ENCODE measurements at regions not wholly inside any gene's neighbourhood (a gene's known extent, or its start where the extent isn't known, plus 50 kb on each side); places are given as distances from the start of the nearest gene placed in this dataset.

DNA sequence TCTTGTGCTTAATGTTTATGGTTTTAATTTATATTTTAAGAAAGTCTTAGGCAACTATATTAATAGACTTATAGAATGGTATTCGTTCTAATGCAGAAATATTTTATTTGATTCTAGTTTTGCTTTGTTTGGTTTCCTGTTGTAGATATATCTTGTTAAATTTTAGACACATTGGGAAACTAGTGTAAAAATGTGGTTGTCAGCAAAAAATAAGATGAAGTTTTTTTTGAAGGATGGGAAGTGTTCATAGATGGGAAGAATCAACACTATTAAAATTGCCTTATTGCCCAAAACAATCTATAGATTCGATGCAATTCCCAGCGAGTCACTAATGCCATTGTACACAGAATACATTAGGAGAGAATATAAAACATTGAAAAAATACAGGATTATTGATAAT, 278.9 kb downstream of the ZWINT start:
- Histone ChIP-seq H3K4me3 (ENCODE audit: low read length) (no peak overlapping the region), H3K9me3 (ENCODE audit: control insufficient read depth in 1 of 2, insufficient read depth in 1 of 2, low read length in 2 of 2) (no peaks in the 10 kb centered on the region), H3K27ac (ENCODE audit: low read depth in 1 of 2, low read length in 2 of 2) (no peak overlapping the region), H3K36me3 (ENCODE audit: insufficient read depth, low read length) (no peaks in the 10 kb centered on the region), H3K27me3 (ENCODE audit: control insufficient read depth in 1 of 2, insufficient read depth in 2 of 2, low read length in 2 of 2) (no peaks in the 10 kb centered on the region), H3K4me1 (ENCODE audit: insufficient read depth, low read length) (no peaks in the 10 kb centered on the region)
- no peak overlapping the region for H3K4me3 Mint-ChIP-seq
- H3K36me3 Mint-ChIP-seq (ENCODE audit: low read depth): no peaks in the 10 kb centered on the region
- DNase-seq (no peak), ATAC-seq (ENCODE audit: poor library complexity) (no peak)
- ChIA-PET POLR2A (no interaction called here), CTCF (no interaction called here)
- TF ChIP-seq CTCF (IDR thresholded peaks at IDR 0.05): no peak
- intact Hi-C loops (cut with DNase I, micrococcal nuclease): no loop called here
- H3K9me3 Mint-ChIP-seq: peaks cover 7% of the 10 kb centered on the region
- no peak overlapping the region for H3K27ac Mint-ChIP-seq
- H3K4me1 Mint-ChIP-seq (ENCODE audit: low read depth): no peaks in the 10 kb centered on the region
- no peaks in the 10 kb centered on the region for H3K27me3 Mint-ChIP-seq

DNA sequence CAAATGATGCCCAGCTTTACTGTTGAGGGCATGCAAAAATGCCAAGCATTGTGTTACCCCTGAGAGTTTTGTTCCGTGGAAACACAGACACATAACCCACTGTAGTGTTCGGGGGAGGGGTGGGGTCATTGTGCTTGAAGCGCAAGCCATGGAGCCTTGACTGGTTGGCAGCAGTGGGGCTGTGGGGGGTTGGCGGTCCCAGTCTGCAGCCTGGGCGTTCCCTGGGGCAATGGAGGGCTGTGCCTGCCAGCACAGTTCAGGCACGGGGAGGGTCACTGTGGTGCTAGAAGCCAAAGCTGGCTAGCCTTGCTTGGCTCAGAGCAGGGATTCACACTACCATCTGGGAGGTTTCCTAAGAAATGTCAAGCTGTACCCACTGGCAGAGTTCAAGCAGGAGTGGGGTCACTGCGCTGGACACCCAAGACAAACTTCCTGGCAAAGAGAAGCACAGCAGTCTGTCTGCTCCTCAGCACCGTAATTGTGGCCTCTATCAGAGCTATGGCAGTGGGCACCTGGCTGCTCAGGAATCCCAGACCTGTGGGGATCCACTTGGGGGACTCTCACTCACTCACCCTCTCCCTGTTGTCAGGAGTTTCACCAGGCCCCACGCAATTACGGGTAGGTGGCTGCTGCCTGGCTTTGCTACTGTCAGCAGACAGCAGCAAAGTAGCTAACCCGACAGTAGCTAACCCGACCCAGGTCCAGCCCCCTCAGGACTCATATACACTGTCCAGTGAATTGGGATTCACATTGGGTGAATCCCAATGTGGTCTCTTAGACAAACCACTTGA, 292.4 kb downstream of the ZWINT start:
- intact Hi-C loops (cut with DNase I, micrococcal nuclease): no loop called here
- ChIA-PET CTCF (interaction anchor here (0.6 kb wide), 1 partner anchor 897 kb away, joined by 3 read pairs; no protein-coding TSS in a partner anchor), POLR2A (no interaction called here)
- H3K27me3 Mint-ChIP-seq: no peaks in the 10 kb centered on the region
- DNase-seq (no peak), ATAC-seq (ENCODE audit: poor library complexity) (no peak)
- Histone ChIP-seq H3K27me3 (ENCODE audit: control insufficient read depth in 1 of 2, insufficient read depth in 2 of 2, low read length in 2 of 2) (no peaks in the 10 kb centered on the region), H3K27ac (ENCODE audit: low read depth in 1 of 2, low read length in 2 of 2) (no peak overlapping the region), H3K4me1 (ENCODE audit: insufficient read depth, low read length) (no peaks in the 10 kb centered on the region), H3K4me3 (ENCODE audit: low read length) (no peak overlapping the region), H3K9me3 (ENCODE audit: control insufficient read depth in 1 of 2, insufficient read depth in 1 of 2, low read length in 2 of 2) (peaks cover 0 to 13% of the 10 kb centered on the region in 2 experiments), H3K36me3 (ENCODE audit: insufficient read depth, low read length) (no peaks in the 10 kb centered on the region)
- H3K4me3 Mint-ChIP-seq: no peak overlapping the region
- no peak overlapping the region for H3K27ac Mint-ChIP-seq
- H3K9me3 Mint-ChIP-seq: peaks cover 15% of the 10 kb centered on the region
- no peaks in the 10 kb centered on the region for H3K4me1 Mint-ChIP-seq (ENCODE audit: low read depth)
- no peak for TF ChIP-seq CTCF (IDR thresholded peaks at IDR 0.05)
- H3K36me3 Mint-ChIP-seq (ENCODE audit: low read depth): no peaks in the 10 kb centered on the region

DNA sequence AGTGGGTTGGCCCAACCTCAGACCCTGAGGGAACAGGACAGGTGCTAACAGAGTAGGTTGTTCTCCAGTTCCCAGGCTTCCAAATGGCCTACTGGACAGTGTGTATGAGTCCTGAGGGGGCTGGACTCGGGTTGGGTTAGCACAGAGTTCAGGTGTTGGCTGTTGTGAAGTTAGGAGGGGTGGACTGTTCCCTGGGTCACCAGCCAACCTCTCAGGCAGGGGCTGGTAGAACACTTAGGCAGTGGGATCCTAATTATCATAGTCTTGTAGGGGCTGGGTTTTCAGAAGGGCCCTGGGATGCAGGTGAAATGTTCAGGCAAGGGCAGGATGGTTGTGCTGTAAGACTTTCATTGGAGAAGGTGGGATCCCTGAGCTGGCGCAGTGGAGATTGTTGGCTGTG, 293.0 kb downstream of the ZWINT start:
- no peaks in the 10 kb centered on the region for H3K27me3 ChIP-seq (ENCODE audit: control insufficient read depth in 1 of 2, insufficient read depth in 2 of 2, low read length in 2 of 2)
- Mint-ChIP-seq H3K4me3 (no peak overlapping the region), H3K36me3 (ENCODE audit: low read depth) (no peaks in the 10 kb centered on the region), H3K4me1 (ENCODE audit: low read depth) (no peaks in the 10 kb centered on the region), H3K9me3 (peaks cover 15% of the 10 kb centered on the region), H3K27me3 (no peaks in the 10 kb centered on the region), H3K27ac (no peak overlapping the region)
- no peak for ATAC-seq (ENCODE audit: poor library complexity)
- no peak for TF ChIP-seq CTCF (IDR thresholded peaks at IDR 0.05)
- CTCF ChIA-PET: no interaction called here
- intact Hi-C loops (cut with DNase I, micrococcal nuclease): no loop called here
- no peaks in the 10 kb centered on the region for H3K36me3 ChIP-seq (ENCODE audit: insufficient read depth, low read length)
- POLR2A ChIA-PET: no interaction called here
- DNase-seq: no peak
- no peaks in the 10 kb centered on the region for H3K4me1 ChIP-seq (ENCODE audit: insufficient read depth, low read length)
- peaks cover 0 to 13% of the 10 kb centered on the region in 2 experiments for H3K9me3 ChIP-seq (ENCODE audit: control insufficient read depth in 1 of 2, insufficient read depth in 1 of 2, low read length in 2 of 2)
- H3K27ac ChIP-seq (ENCODE audit: low read depth in 1 of 2, low read length in 2 of 2): no peak overlapping the region
- no peak overlapping the region for H3K4me3 ChIP-seq (ENCODE audit: low read length)
